B cell (primary cell): ENCODE measurements at regions not wholly inside any gene's neighbourhood (a gene's known extent, or its start where the extent isn't known, plus 50 kb on each side); places are given as distances from the start of the nearest gene placed in this dataset.

Experiments
- ATAC-seq: fragments of 200-7000 bp; cut with Tn5 transposase; one replicate; pipeline ENCODE4 v1.10.0; 2021; ENCODE audit warnings: low read depth, mild to moderate bottlenecking, moderate number of reproducible peaks, moderate library complexity
- CTCF ChIA-PET: fragments of 350-600 bp; sonication (Branson Sonifier 250); formaldehyde crosslinking; loops from one replicate; lab custom pipeline; 2021; ENCODE audit warnings: antibody characterized with exemption, inconsistent platforms; lab: Charles Lee
- POLR2A ChIA-PET: fragments of 350-600 bp; sonication (Branson Sonifier 250); formaldehyde crosslinking; loops from one replicate; lab custom pipeline; 2021; ENCODE audit warnings: antibody characterized with exemption; lab: Charles Lee
- DNase-seq: peaks from one replicate; pipeline ENCODE4 v3.0.0; 2013
- H2AFZ ChIP-seq: 2 replicates; pipeline ENCODE4 v1.6.1; 2012; ENCODE audit warnings: mild to moderate bottlenecking, low read depth, low read length; ENCODE audit not compliant: insufficient read depth, poor library complexity, severe bottlenecking
- H3K27ac ChIP-seq, 2 donors: 1 replicate in 1 of 2; 2 replicates in 1 of 2; pipeline ENCODE4 v1.5.1; 2012 to 2013; ENCODE audit warnings: low read length in 2 of 2, mild to moderate bottlenecking in 2 of 2, moderate library complexity in 1 of 2
- H3K27me3 ChIP-seq, 4 experiments: fragments of 200-600 bp in 1 of 4; sonication (generic) in 1 of 4; replicated peaks in 1 of 4; 1 replicate in 2 of 4; 2 replicates in 2 of 4; pipeline versions ENCODE4 v1.6.1 to v1.7.0; 2013 to 2016; ENCODE audit warnings: low read length in 3 of 4, mild to moderate bottlenecking in 2 of 4, mixed read lengths in 1 of 4, moderate library complexity in 1 of 4; ENCODE audit not compliant: insufficient read depth in 4 of 4, control insufficient read depth in 3 of 4; ENCODE audit errors: control extremely low read depth in 1 of 4
- H3K36me3 ChIP-seq, 2 experiments: replicated peaks in 1 of 2; 1 replicate in 1 of 2; 2 replicates in 1 of 2; pipeline versions ENCODE4 v1.6.1 to v1.7.1; 2013; ENCODE audit warnings: low read length in 1 of 2; ENCODE audit not compliant: insufficient read depth in 2 of 2, control insufficient read depth in 1 of 2; ENCODE audit errors: control extremely low read depth in 1 of 2, extremely low read depth in 1 of 2
- H3K4me1 ChIP-seq, 2 donors: fragments of 200-600 bp in 1 of 2; sonication (generic) in 1 of 2; 1 replicate in 1 of 2; 2 replicates in 1 of 2; pipeline versions ENCODE4 v1.5.1 to v1.6.1; 2013 to 2017; ENCODE audit warnings: low read length in 2 of 2; ENCODE audit not compliant: control insufficient read depth in 2 of 2, insufficient read depth in 2 of 2
- H3K4me2 ChIP-seq: replicated peaks from 2 replicates; pipeline ENCODE3; 2012; ENCODE audit warnings: mild to moderate bottlenecking, low read depth, low read length; ENCODE audit not compliant: poor library complexity, severe bottlenecking
- H3K4me3 ChIP-seq, 5 experiments: fragments of 200-600 bp in 1 of 5; sonication (generic) in 1 of 5; 1 replicate in 3 of 5; 2 replicates in 2 of 5; pipeline versions ENCODE4 v1.5.1 to v1.7.0; 2011 to 2016; ENCODE audit warnings: low read length in 4 of 5, mild to moderate bottlenecking in 4 of 5, low read depth in 2 of 5, control low read depth in 1 of 5, moderate library complexity in 1 of 5; ENCODE audit not compliant: insufficient read depth in 1 of 5; ENCODE audit errors: control extremely low read depth in 1 of 5, extremely low read depth in 1 of 5
- H3K79me2 ChIP-seq: fragments of 200-600 bp; sonication (generic); one replicate; pipeline ENCODE4 v1.6.0; 2016; ENCODE audit warnings: low read length; ENCODE audit not compliant: control insufficient read depth, insufficient read depth
- H3K9ac ChIP-seq: fragments of 200-600 bp; sonication (generic); 2 replicates; pipeline ENCODE4 v1.6.1; 2017; ENCODE audit warnings: mild to moderate bottlenecking, low read length, moderate library complexity
- H3K9me3 ChIP-seq, 3 donors: one replicate each; pipeline versions ENCODE4 v1.6.1 to v1.7.1; 2013; ENCODE audit warnings: low read length in 2 of 3; ENCODE audit not compliant: control insufficient read depth in 2 of 3, insufficient read depth in 1 of 3; ENCODE audit errors: control extremely low read depth in 1 of 3
- H4K20me1 ChIP-seq: 2 replicates; pipeline ENCODE4 v1.6.0; 2012; ENCODE audit warnings: mild to moderate bottlenecking, low read length; ENCODE audit not compliant: insufficient read depth, control insufficient read depth, poor library complexity, severe bottlenecking
- H3K27ac Mint-ChIP-seq: one replicate; pipeline ENCODE4 v1.8.0; 2021; ENCODE audit warnings: mixed read lengths
- H3K27me3 Mint-ChIP-seq: one replicate; pipeline ENCODE4 v1.8.0; 2021; ENCODE audit warnings: mixed read lengths
- H3K4me1 Mint-ChIP-seq: one replicate; pipeline ENCODE4 v1.8.0; 2021; ENCODE audit warnings: mixed read lengths
- H3K4me3 Mint-ChIP-seq: one replicate; pipeline ENCODE4 v1.8.0; 2021; ENCODE audit warnings: mixed read lengths
- H3K9me3 Mint-ChIP-seq: one replicate; pipeline ENCODE4 v1.8.0; 2022; ENCODE audit warnings: mixed read lengths; ENCODE audit not compliant: insufficient read depth
- EZH2 ChIP-seq: IDR thresholded peaks from 2 replicates; pipeline ENCODE4 v1.6.1; 2012; ENCODE audit warnings: borderline replicate concordance, low read depth, mild to moderate bottlenecking, moderate library complexity, low read length; ENCODE audit not compliant: insufficient read depth, poor library complexity, severe bottlenecking
- WGBS: methylation state at CpG from one replicate; pipeline ENCODE4 v1.1.5; 2013; ENCODE audit warnings: missing lambda C conversion rate; ENCODE audit not compliant: insufficient coverage; 5-methylcytosine and 5-hydroxymethylcytosine counted together
- intact Hi-C: fragments of 100-400 bp; cut with micrococcal nuclease; formaldehyde crosslinking; loops from one replicate; pipeline ENCODE4 v1.10.0; 2022
- TF ChIP-seq, protein P1 (sequence below): fragments of 200-600 bp; IDR thresholded peaks from one replicate; pipeline ENCODE4 v1.8.0; 2022; ENCODE audit warnings: antibody characterized with exemption, mild to moderate bottlenecking

DNA sequence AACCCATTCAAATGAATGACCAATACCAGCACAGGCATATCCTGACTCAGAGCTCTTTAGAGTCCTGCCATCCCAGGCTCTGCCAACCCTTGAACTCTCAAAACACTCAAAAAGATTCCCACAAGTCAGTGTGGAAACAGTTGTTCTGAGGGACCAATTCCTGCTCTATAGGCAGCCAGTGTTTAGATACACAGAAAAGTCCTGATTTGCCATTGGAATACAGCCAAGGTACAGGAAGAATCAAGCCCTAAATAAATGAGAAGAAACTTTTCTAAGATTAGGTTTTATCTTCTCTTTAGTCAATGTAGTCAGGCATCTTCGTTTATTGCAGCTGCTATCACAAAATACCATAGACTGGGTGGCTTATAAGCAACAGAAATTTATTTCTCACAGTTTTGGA lies 626.8 kb upstream of the ARID1B start:
- CTCF ChIA-PET = no interaction called here

DNA sequence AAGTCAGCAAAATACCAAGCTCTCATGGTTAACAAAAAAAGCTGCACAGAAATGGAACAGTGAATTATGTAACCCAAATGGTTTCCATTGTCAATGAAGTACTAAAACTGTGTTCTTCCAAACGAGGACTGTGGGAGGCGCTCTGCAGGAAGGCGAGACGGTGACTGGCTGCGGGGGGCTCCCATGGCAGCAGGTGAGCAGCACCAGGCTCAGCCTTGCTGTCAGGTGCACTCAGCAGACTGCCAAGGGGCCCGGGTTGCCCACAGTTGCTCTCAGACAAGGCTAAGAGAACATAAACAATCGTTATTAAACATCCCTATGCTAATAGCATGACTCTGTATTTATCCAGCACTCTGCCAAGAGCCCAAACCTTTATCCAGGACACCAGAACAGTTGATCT lies 630.3 kb upstream of the ARID1B start:
- WGBS = 94% methylated on average over 7 of the region's 7 CpGs
- Mint-ChIP-seq H3K27me3 (peaks cover 6% of the 10 kb centered on the region), H3K4me1 (no peaks in the 10 kb centered on the region), H3K27ac (no peak overlapping the region), H3K4me3 (no peak overlapping the region), H3K9me3 (peaks cover 8% of the 10 kb centered on the region)
- Histone ChIP-seq H3K4me2 (no peak overlapping the region), H3K4me3 (no peak overlapping the region), H3K27me3 (no peaks in the 10 kb centered on the region), H4K20me1 (no peaks in the 10 kb centered on the region), H3K4me1 (no peaks in the 10 kb centered on the region), H3K79me2 (no peaks in the 10 kb centered on the region), H3K9ac (no peak overlapping the region), H3K27ac (no peak overlapping the region), H3K36me3 (peaks cover 0 to 1% of the 10 kb centered on the region in 2 experiments), H2AFZ (no peak overlapping the region), H3K9me3 (peaks cover 6 to 21% (median 10%) of the 10 kb centered on the region in 3 donors)
- TF ChIP-seq, protein P1, sequence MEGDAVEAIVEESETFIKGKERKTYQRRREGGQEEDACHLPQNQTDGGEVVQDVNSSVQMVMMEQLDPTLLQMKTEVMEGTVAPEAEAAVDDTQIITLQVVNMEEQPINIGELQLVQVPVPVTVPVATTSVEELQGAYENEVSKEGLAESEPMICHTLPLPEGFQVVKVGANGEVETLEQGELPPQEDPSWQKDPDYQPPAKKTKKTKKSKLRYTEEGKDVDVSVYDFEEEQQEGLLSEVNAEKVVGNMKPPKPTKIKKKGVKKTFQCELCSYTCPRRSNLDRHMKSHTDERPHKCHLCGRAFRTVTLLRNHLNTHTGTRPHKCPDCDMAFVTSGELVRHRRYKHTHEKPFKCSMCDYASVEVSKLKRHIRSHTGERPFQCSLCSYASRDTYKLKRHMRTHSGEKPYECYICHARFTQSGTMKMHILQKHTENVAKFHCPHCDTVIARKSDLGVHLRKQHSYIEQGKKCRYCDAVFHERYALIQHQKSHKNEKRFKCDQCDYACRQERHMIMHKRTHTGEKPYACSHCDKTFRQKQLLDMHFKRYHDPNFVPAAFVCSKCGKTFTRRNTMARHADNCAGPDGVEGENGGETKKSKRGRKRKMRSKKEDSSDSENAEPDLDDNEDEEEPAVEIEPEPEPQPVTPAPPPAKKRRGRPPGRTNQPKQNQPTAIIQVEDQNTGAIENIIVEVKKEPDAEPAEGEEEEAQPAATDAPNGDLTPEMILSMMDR = no peak
- no peak for TF ChIP-seq EZH2
- POLR2A ChIA-PET = no interaction called here
- intact Hi-C loops = no loop called here
- ATAC-seq (no peak), DNase-seq (no peak)
- CTCF ChIA-PET = no interaction called here

More for the DNA sequence above, 626.8 kb upstream of the ARID1B start:
- WGBS = no CpG with 5 or more reads among the region's 1 CpG
- Mint-ChIP-seq H3K27me3 (no peaks in the 10 kb centered on the region), H3K4me1 (peaks cover 10% of the 10 kb centered on the region), H3K9me3 (no peaks in the 10 kb centered on the region), H3K4me3 (no peak overlapping the region), H3K27ac (no peak overlapping the region)
- intact Hi-C loops = no loop called here
- Histone ChIP-seq H4K20me1 (no peaks in the 10 kb centered on the region), H3K79me2 (no peaks in the 10 kb centered on the region), H3K4me3 (no peak overlapping the region), H3K4me1 (peaks cover 0 to 3% of the 10 kb centered on the region in 2 donors), H3K27me3 (no peaks in the 10 kb centered on the region), H3K4me2 (no peak overlapping the region), H3K9ac (no peak overlapping the region), H2AFZ (no peak overlapping the region), H3K27ac (no peak overlapping the region), H3K36me3 (no peaks in the 10 kb centered on the region), H3K9me3 (peaks cover 0 to 3% (median under 1%) of the 10 kb centered on the region in 3 donors)
- POLR2A ChIA-PET = no interaction called here
- DNase-seq (no peak), ATAC-seq (no peak)
- no peak for TF ChIP-seq EZH2
- TF ChIP-seq, protein P1 = no peak
